ENCODE measurements at regions not wholly inside any gene's neighbourhood (a gene's known extent, or its start where the extent isn't known, plus 50 kb on each side); places are given as distances from the start of the nearest gene placed in this dataset.

DNA sequence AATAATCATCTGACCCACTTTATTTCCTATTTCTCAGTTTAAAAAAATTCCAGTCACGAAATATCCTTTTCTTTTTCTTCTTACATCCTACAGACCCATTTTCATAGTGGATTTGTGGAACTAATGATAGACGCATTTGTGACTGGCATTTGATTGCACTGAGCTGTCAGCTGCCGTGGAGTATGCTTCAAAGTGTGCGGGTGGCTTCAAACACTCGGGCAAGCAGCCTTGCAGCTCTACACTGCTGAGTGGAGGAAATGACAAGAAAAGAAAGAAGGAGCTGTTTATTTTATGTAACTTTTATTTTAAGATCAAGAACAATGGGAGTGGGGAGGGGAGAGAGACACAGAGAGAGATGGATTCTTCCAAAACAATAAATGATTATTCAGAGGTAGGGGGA is 112.8 kb upstream of the NAP1L1 start:
- no peak overlapping the region for H3K4me2 ChIP-seq
- ATAC-seq = no peak
- POLR2A ChIA-PET = no interaction called here
- WGBS (ENCODE audit: missing lambda C conversion rate) = 45% methylated on average over 5 of the region's 5 CpGs
- CTCF ChIA-PET = interaction anchor here (0.6 to 2.3 kb wide), 3 partner anchors 8 to 273 kb away, joined by 3 to 7 read pairs (median 4); no protein-coding TSS in a partner anchor
- no peak for FAIRE-seq
- peaks cover 17% of the 10 kb centered on the region for H3K9me3 ChIP-seq
- DNase-seq (ENCODE audit: low read depth in 1 of 2, low spot score in 1 of 2) = no peak
- H3K27ac ChIP-seq = no peak overlapping the region
- H3K4me1 ChIP-seq = no peaks in the 10 kb centered on the region
- no peak overlapping the region for H3K4me3 ChIP-seq
- TF ChIP-seq MAFK (IDR thresholded peaks at IDR 0.05; ENCODE audit: partially characterized antibody) (no peak), MYC (IDR thresholded peaks at IDR 0.05; ENCODE audit: borderline replicate concordance, low read length) (no peak), KDM1A (IDR thresholded peaks at IDR 0.05; ENCODE audit: low read depth) (no peak), KDM5A (IDR thresholded peaks at IDR 0.05) (no peak), POLR2A (IDR thresholded peaks at IDR 0.05; ENCODE audit: low read length) (no peak), CHD4 (IDR thresholded peaks at IDR 0.05; ENCODE audit: borderline replicate concordance) (no peak), ZSCAN20 (CRISPR knock-in tag; IDR thresholded peaks at IDR 0.05) (no peak), CHD2 (IDR thresholded peaks at IDR 0.05; ENCODE audit: low read length, partially characterized antibody) (no peak), BHLHE40 (IDR thresholded peaks at IDR 0.05; ENCODE audit: low read depth, low read length) (no peak), CEBPB (IDR thresholded peaks at IDR 0.05) (no peak), RCOR1 (IDR thresholded peaks at IDR 0.05; ENCODE audit: low read depth, low read length) (no peak), SMC3 (IDR thresholded peaks at IDR 0.05) (no peak), ZNF302 (CRISPR knock-in tag; IDR thresholded peaks at IDR 0.05) (no peak), SREBF2 (IDR thresholded peaks at IDR 0.05) (no peak)
- TF ChIP-seq, protein P1, sequence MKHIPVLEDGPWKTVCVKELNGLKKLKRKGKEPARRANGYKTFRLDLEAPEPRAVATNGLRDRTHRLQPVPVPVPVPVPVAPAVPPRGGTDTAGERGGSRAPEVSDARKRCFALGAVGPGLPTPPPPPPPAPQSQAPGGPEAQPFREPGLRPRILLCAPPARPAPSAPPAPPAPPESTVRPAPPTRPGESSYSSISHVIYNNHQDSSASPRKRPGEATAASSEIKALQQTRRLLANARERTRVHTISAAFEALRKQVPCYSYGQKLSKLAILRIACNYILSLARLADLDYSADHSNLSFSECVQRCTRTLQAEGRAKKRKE (CRISPR knock-in tag; IDR thresholded peaks at IDR 0.05; ENCODE audit: low read depth) = no peak
- TF ChIP-seq, protein P2, sequence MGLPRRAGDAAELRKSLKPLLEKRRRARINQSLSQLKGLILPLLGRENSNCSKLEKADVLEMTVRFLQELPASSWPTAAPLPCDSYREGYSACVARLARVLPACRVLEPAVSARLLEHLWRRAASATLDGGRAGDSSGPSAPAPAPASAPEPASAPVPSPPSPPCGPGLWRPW (IDR thresholded peaks at IDR 0.05) = no peak
- TF ChIP-seq, protein P3, sequence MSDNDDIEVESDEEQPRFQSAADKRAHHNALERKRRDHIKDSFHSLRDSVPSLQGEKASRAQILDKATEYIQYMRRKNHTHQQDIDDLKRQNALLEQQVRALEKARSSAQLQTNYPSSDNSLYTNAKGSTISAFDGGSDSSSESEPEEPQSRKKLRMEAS (IDR thresholded peaks at IDR 0.05) = no peak

DNA sequence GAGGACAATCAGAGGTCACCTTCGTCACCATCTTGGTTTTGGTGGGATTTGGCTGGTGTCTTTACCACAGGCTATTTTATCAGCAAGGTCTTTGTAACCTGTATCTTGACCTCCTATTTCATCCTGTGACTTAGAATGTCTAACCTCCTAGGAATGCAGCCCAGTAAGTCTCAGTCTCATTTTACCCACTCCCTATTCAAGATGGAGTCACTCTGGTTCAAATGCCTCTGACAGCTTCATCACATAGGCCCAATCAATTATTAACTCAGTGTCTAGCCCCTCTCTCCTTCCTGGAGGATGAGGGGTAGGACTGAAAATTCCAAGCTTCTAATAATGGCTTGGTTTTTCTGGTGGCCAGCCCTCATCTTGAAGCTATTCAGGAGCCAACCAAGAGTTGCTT is 111.4 kb upstream of the NAP1L1 start:
- CTCF ChIA-PET = no interaction called here
- TF ChIP-seq CEBPB (IDR thresholded peaks at IDR 0.05) (no peak), POLR2A (IDR thresholded peaks at IDR 0.05; ENCODE audit: low read length) (no peak), KDM1A (IDR thresholded peaks at IDR 0.05; ENCODE audit: low read depth) (no peak), MYC (IDR thresholded peaks at IDR 0.05; ENCODE audit: borderline replicate concordance, low read length) (no peak), HDAC2 (IDR thresholded peaks at IDR 0.05) (no peak), KDM5A (IDR thresholded peaks at IDR 0.05) (no peak)
- TF ChIP-seq, protein P4, sequence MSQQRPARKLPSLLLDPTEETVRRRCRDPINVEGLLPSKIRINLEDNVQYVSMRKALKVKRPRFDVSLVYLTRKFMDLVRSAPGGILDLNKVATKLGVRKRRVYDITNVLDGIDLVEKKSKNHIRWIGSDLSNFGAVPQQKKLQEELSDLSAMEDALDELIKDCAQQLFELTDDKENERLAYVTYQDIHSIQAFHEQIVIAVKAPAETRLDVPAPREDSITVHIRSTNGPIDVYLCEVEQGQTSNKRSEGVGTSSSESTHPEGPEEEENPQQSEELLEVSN (IDR thresholded peaks at IDR 0.05; ENCODE audit: borderline replicate concordance, low read depth) = no peak
- TF ChIP-seq, protein P5, sequence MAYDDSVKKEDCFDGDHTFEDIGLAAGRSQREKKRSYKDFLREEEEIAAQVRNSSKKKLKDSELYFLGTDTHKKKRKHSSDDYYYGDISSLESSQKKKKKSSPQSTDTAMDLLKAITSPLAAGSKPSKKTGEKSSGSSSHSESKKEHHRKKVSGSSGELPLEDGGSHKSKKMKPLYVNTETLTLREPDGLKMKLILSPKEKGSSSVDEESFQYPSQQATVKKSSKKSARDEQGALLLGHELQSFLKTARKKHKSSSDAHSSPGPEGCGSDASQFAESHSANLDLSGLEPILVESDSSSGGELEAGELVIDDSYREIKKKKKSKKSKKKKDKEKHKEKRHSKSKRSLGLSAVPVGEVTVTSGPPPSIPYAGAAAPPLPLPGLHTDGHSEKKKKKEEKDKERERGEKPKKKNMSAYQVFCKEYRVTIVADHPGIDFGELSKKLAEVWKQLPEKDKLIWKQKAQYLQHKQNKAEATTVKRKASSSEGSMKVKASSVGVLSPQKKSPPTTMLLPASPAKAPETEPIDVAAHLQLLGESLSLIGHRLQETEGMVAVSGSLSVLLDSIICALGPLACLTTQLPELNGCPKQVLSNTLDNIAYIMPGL (CRISPR knock-in tag; IDR thresholded peaks at IDR 0.05; ENCODE audit: borderline replicate concordance) = no peak
- TF ChIP-seq, protein P6, sequence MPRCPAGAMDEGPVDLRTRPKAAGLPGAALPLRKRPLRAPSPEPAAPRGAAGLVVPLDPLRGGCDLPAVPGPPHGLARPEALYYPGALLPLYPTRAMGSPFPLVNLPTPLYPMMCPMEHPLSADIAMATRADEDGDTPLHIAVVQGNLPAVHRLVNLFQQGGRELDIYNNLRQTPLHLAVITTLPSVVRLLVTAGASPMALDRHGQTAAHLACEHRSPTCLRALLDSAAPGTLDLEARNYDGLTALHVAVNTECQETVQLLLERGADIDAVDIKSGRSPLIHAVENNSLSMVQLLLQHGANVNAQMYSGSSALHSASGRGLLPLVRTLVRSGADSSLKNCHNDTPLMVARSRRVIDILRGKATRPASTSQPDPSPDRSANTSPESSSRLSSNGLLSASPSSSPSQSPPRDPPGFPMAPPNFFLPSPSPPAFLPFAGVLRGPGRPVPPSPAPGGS (IDR thresholded peaks at IDR 0.05) = no peak
- FAIRE-seq (no peak), ATAC-seq (no peak), DNase-seq (ENCODE audit: low read depth in 1 of 2, low spot score in 1 of 2) (no peak)
- Histone ChIP-seq H3K9me3 (peaks cover 17% of the 10 kb centered on the region), H3K4me3 (no peak overlapping the region), H3K4me2 (no peak overlapping the region), H3K27ac (no peak overlapping the region), H3K4me1 (no peaks in the 10 kb centered on the region)
- POLR2A ChIA-PET = no interaction called here
- 7% methylated on average over 1 of the region's 1 CpG for WGBS (ENCODE audit: missing lambda C conversion rate)
